SK-N-MC (cell line): ENCODE measurements at regions not wholly inside any gene's neighbourhood (a gene's known extent, or its start where the extent isn't known, plus 50 kb on each side); places are given as distances from the start of the nearest gene placed in this dataset.

Experiments used
- EZH2 ChIP-seq: fragments of 200-600 bp; sonication (generic); IDR thresholded peaks from one replicate; pipeline ENCODE4 v1.6.1; 2017; ENCODE audit warnings: antibody characterized with exemption
- FOXP2 ChIP-seq: optimal IDR thresholded peaks from 2 replicates; pipeline ENCODE3; 2011; ENCODE audit warnings: mild to moderate bottlenecking, moderate library complexity; ENCODE audit not compliant: insufficient read depth; ENCODE audit errors: extremely low read length, control extremely low read depth
- POLR2AphosphoS5 ChIP-seq: IDR thresholded peaks from 2 replicates; pipeline ENCODE4 v1.6.1; 2012; ENCODE audit warnings: mild to moderate bottlenecking, low read depth, low read length, borderline replicate concordance

DNA sequence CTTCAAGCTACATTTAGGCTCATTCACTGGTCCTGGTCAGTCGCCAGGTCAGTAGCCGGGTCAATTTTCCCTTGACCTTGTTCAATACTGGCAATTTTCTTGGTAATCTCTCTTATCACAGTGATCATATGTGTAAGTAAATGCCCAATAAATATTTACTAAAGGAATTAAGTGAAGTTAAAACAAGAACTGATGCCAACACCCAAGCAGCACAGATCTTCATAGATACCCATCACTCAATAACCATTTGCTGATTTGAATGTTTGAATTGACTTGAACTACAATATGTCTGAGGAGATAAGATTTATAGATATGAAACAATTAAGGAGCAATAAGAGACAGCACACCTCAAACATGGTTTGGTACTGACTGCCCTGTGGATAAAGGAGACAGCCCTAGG, 100.8 kb upstream of the PREP start:
- no peak for TF ChIP-seq FOXP2
- TF ChIP-seq POLR2AphosphoS5: no peak
- no peak for TF ChIP-seq EZH2
